GM10266 (cell line): ENCODE measurements at regions not wholly inside any gene's neighbourhood (a gene's known extent, or its start where the extent isn't known, plus 50 kb on each side); places are given as distances from the start of the nearest gene placed in this dataset.
A peak's percentile ranks its signal among the peaks of the same experiment; 100 is the strongest.

Experiments used
- DNase-seq: peaks from one replicate; pipeline ENCODE4 v3.0.0; 2012; ENCODE audit errors: extremely low spot score
- TF ChIP-seq, protein P1 (sequence below): IDR thresholded peaks from 2 replicates; pipeline ENCODE4 v1.5.1; 2012; ENCODE audit warnings: mild to moderate bottlenecking, low read depth; ENCODE audit not compliant: control insufficient read depth, insufficient read depth; ENCODE audit errors: missing control alignments

DNA sequence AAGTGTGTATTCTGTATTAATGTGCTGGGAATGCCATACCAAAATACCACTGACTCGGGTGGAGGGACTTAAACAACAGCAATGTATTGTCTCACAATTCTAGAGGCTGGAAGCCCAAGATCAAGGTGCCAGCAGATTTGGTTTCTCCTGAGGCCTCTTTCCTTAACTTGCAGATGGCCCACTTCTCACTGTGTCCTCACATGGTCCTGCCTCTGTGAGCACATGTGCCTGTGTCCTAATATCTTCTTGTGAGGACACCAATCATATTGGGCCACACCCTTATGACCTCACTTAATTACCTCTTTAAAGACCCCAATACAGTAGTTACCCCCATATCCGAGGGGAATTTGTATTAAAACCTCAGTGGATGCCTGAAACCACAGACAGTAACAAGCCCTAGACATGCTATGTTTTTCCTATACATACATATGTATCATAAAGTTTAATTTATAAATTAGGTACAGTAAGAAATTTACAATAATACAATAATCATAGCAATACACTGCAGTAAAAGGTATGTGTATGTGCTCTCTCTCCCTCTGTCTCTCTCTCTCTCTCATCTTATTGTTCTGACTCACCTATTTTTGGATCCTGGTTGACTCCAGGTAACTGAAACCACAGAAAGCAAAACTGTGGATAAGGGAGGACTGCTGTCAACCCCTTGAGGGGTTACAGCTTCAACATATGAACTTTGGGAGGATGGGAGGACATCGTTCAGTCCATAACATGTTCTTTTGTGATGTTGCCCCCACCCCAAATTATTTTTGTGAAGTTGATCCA lies 174.3 kb downstream of the IRS2 start:
- TF ChIP-seq, protein P1, sequence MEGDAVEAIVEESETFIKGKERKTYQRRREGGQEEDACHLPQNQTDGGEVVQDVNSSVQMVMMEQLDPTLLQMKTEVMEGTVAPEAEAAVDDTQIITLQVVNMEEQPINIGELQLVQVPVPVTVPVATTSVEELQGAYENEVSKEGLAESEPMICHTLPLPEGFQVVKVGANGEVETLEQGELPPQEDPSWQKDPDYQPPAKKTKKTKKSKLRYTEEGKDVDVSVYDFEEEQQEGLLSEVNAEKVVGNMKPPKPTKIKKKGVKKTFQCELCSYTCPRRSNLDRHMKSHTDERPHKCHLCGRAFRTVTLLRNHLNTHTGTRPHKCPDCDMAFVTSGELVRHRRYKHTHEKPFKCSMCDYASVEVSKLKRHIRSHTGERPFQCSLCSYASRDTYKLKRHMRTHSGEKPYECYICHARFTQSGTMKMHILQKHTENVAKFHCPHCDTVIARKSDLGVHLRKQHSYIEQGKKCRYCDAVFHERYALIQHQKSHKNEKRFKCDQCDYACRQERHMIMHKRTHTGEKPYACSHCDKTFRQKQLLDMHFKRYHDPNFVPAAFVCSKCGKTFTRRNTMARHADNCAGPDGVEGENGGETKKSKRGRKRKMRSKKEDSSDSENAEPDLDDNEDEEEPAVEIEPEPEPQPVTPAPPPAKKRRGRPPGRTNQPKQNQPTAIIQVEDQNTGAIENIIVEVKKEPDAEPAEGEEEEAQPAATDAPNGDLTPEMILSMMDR, result no peak
- DNase-seq, result no peak

- no peak for DNase-seq
- TF ChIP-seq, protein P1, result peak; percentile 22
These were observed 175.9 kb downstream of the IRS2 start for GRCh38 chr13:109610517-109610916.

DNA sequence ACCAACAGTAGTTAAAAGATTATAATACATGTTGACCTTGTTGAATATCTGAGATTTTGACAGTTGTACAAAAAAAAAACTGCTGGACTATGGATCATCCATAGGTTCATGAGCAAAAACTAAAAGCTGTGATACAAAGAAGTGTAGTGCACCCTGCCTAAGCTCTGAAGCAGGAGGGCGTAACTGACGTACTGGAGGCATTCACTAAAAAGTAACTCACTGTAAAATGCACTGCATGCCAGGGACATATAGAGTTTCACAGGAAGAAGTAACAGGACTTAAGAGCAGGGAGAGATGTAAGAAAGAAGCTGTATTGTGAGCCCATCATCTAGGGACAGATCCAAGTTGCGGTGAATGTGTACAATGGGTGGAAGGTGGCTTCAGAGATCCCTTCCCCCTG lies 177.9 kb downstream of the IRS2 start:
- no peak for DNase-seq
- TF ChIP-seq, protein P1, result no peak

DNA sequence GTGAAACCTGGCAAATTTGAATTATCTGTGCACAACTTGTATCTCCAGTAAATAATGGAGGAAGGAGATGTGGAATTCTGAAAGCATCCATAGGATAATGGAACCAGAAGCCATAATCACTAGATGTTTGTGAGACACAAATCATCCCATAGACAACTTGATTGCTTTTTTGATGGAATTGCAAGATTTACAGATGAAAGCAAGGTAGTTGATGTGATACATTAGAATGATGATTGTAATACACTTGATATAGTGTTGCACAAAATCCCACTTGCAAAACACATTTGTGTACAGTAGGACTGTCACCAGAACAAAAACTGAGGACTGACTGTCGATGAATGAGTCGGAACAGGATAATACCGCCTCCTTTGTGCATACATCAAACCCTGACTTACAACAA lies 178.3 kb downstream of the IRS2 start:
- DNase-seq, result no peak
- TF ChIP-seq, protein P1, result no peak

- TF ChIP-seq, protein P1, result no peak
- no peak for DNase-seq
These were observed 179.9 kb downstream of the IRS2 start for GRCh38 chr13:109606520-109606919.

DNA sequence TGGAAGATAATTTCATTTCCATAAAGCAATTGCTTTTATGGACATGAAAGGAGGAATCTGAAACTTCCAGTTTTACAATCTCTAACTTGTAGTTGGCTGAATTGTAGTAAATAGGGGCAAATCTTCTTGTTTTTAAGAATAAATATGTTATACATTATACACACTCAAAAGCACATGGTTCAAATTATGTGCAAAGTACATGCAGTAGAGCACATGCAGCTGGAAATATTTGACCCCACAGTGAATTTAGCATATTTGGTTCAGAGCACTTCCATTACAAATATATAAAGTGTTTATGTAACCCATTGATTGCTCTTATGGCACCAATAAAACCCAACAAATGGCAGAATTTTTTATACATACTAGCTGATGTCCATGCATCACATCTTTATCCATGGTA lies 180.5 kb downstream of the IRS2 start:
- no peak for DNase-seq
- TF ChIP-seq, protein P1, result no peak

- DNase-seq, result no peak
These were observed 181.5 kb downstream of the IRS2 start for GRCh38 chr13:109604894-109605293.

More at GRCh38 chr13:109604894-109605293, 181.5 kb downstream of the IRS2 start:
- TF ChIP-seq, protein P1, result no peak
